ENCODE measurements at regions not wholly inside any gene's neighbourhood (a gene's known extent, or its start where the extent isn't known, plus 50 kb on each side); places are given as distances from the start of the nearest gene placed in this dataset.

DNA sequence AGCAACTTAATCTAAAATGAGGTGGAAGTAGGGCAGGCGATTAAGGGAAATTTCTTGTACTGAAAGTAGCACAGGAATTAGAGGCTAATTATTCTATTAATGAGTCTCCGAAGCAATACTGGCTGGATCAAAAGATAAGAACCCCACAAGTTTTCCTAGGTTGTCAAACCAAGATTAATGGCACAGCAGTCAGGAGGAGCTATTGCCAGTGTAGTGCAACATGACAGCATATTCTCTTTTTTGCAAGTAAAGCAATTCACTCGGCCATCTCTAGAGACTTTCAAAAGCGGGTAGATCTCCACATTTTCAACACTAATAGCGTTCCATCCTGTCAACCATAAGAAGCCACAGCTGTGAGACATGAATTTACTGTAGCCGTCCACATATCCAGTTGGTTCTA, 81.2 kb downstream of the CYB561 start:
- H3K27ac Mint-ChIP-seq, result no peak overlapping the region
- H3K27me3 Mint-ChIP-seq, result peaks cover 2% of the 10 kb centered on the region
- TF ChIP-seq, protein P1, sequence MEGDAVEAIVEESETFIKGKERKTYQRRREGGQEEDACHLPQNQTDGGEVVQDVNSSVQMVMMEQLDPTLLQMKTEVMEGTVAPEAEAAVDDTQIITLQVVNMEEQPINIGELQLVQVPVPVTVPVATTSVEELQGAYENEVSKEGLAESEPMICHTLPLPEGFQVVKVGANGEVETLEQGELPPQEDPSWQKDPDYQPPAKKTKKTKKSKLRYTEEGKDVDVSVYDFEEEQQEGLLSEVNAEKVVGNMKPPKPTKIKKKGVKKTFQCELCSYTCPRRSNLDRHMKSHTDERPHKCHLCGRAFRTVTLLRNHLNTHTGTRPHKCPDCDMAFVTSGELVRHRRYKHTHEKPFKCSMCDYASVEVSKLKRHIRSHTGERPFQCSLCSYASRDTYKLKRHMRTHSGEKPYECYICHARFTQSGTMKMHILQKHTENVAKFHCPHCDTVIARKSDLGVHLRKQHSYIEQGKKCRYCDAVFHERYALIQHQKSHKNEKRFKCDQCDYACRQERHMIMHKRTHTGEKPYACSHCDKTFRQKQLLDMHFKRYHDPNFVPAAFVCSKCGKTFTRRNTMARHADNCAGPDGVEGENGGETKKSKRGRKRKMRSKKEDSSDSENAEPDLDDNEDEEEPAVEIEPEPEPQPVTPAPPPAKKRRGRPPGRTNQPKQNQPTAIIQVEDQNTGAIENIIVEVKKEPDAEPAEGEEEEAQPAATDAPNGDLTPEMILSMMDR (IDR thresholded peaks at IDR 0.05; ENCODE audit: unreplicated experiment), result no peak
- no peaks in the 10 kb centered on the region for H3K4me1 Mint-ChIP-seq (ENCODE audit: low read depth)
- H3K9me3 Mint-ChIP-seq (ENCODE audit: low read depth), result no peaks in the 10 kb centered on the region
- H3K4me3 Mint-ChIP-seq (ENCODE audit: low read depth), result no peak overlapping the region
- no peak for DNase-seq (ENCODE audit: low spot score, unreplicated experiment)
- no peaks in the 10 kb centered on the region for H3K36me3 Mint-ChIP-seq (ENCODE audit: insufficient read depth)

DNA sequence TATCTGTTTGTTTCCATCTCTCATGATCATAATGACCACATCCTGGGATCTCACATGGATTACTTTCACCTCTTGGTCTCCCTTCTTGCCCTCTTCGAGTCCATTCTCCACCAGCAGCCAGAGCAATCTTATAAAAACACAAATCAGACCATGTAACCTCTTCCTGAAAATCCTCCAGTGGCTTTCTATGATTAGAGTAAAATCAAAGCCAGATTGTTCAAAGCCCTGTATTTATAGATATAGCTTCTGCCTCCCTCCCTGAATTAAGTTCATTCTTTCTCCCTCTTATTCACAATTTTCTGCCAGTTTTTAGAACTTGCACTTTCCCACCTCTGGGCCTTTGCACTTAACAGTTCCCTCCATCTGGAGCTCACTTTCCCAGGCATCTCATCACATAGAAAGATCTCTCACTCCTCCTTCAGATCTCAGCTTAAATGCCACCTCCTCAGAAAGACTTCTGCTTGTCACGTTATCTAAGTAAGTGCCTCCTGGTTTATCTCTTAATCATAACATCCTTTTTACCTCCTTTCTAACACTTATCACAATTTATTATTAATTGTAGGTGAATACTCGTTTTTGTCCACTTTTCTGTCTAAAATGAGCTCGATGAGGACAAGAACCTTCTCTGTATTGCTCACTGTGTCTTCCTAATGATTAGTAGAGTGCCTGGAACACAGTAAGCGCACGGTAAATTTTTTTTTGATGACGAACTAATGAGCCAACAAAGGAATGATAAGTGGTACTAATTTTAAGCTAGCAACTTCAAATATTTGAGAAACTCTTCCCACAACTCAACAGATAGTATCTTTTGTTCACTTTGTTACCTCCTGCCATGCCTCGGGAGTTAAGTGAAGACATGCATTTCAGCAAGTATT, 80.5 kb downstream of the CYB561 start:
- no peak overlapping the region for H3K27ac Mint-ChIP-seq
- peaks cover 2% of the 10 kb centered on the region for H3K27me3 Mint-ChIP-seq
- H3K9me3 Mint-ChIP-seq (ENCODE audit: low read depth), result no peaks in the 10 kb centered on the region
- no peak overlapping the region for H3K4me3 Mint-ChIP-seq (ENCODE audit: low read depth)
- H3K4me1 Mint-ChIP-seq (ENCODE audit: low read depth), result no peaks in the 10 kb centered on the region
- TF ChIP-seq, protein P1 (IDR thresholded peaks at IDR 0.05; ENCODE audit: unreplicated experiment), result no peak
- DNase-seq (ENCODE audit: low spot score, unreplicated experiment), result no peak
- H3K36me3 Mint-ChIP-seq (ENCODE audit: insufficient read depth), result no peaks in the 10 kb centered on the region

DNA sequence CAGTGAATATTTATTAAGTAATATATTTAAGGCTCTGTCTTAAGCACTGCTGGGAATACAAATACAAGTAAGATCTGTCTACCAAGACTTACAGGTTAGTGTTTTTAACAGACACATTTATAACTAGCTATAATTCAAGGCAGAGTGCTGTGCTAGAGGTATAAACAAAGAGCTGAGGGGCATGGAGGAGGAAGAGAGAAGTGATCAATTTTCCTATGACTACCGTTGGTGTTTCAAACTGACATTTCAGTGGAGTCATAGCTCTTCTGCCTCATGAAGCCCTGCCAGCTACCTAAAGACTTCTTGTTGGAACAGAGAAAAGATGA, 79.9 kb downstream of the CYB561 start:
- no peaks in the 10 kb centered on the region for H3K4me1 Mint-ChIP-seq (ENCODE audit: low read depth)
- TF ChIP-seq, protein P1 (IDR thresholded peaks at IDR 0.05; ENCODE audit: unreplicated experiment), result no peak
- DNase-seq (ENCODE audit: low spot score, unreplicated experiment), result no peak
- peaks cover 2% of the 10 kb centered on the region for H3K27me3 Mint-ChIP-seq
- no peaks in the 10 kb centered on the region for H3K9me3 Mint-ChIP-seq (ENCODE audit: low read depth)
- H3K4me3 Mint-ChIP-seq (ENCODE audit: low read depth), result no peak overlapping the region
- no peaks in the 10 kb centered on the region for H3K36me3 Mint-ChIP-seq (ENCODE audit: insufficient read depth)
- H3K27ac Mint-ChIP-seq, result no peak overlapping the region

DNA sequence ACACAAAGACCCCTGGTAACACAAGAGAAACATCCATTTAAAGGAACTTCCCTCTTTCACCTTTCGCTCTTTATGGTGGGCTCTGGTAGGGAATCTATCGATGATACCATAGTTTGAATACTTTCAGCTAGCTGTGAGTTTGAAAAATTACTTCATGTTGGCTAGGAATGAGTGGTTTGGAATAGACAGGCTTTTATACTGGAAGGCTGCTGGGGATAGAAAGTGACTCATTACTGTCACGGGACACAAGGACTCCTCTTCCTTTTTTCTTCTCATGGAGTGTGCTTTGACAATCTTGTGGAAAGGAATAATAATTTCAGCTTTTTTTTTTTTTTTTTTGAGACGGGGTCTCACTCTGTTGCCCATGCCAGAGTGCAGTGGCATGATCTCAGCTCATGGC, 76.9 kb downstream of the CYB561 start:
- no peaks in the 10 kb centered on the region for H3K4me1 Mint-ChIP-seq (ENCODE audit: low read depth)
- H3K4me3 Mint-ChIP-seq (ENCODE audit: low read depth), result no peak overlapping the region
- no peak for DNase-seq (ENCODE audit: low spot score, unreplicated experiment)
- no peak overlapping the region for H3K27ac Mint-ChIP-seq
- no peaks in the 10 kb centered on the region for H3K36me3 Mint-ChIP-seq (ENCODE audit: insufficient read depth)
- TF ChIP-seq, protein P1 (IDR thresholded peaks at IDR 0.05; ENCODE audit: unreplicated experiment), result no peak
- H3K27me3 Mint-ChIP-seq, result peaks cover 2% of the 10 kb centered on the region
- no peaks in the 10 kb centered on the region for H3K9me3 Mint-ChIP-seq (ENCODE audit: low read depth)

DNA sequence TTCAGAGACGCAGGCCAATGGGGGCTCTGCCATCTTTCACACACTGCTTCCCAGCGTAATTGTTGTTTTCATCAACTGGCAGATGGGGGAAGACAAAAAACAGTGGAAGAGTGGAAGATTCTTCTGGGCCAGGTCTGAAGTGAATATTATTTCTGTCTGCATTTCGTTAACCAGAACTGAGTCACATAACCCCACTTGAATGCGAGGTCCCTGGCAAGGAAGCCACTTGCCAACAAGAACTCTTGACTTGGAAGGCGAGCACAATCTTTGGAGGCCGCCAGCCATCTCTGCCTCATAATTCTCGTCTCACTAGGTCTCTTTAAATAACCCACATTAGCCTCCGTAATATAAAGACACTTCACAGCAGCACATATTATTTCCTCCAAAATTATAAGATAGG, 75.4 kb downstream of the CYB561 start:
- no peaks in the 10 kb centered on the region for H3K27me3 Mint-ChIP-seq
- H3K36me3 Mint-ChIP-seq (ENCODE audit: insufficient read depth), result no peaks in the 10 kb centered on the region
- no peak overlapping the region for H3K4me3 Mint-ChIP-seq (ENCODE audit: low read depth)
- TF ChIP-seq, protein P1 (IDR thresholded peaks at IDR 0.05; ENCODE audit: unreplicated experiment), result no peak
- no peak overlapping the region for H3K27ac Mint-ChIP-seq
- no peaks in the 10 kb centered on the region for H3K9me3 Mint-ChIP-seq (ENCODE audit: low read depth)
- no peak for DNase-seq (ENCODE audit: low spot score, unreplicated experiment)
- no peaks in the 10 kb centered on the region for H3K4me1 Mint-ChIP-seq (ENCODE audit: low read depth)
